ENCODE measurements at regions not wholly inside any gene's neighbourhood (a gene's known extent, or its start where the extent isn't known, plus 50 kb on each side); places are given as distances from the start of the nearest gene placed in this dataset.

DNA sequence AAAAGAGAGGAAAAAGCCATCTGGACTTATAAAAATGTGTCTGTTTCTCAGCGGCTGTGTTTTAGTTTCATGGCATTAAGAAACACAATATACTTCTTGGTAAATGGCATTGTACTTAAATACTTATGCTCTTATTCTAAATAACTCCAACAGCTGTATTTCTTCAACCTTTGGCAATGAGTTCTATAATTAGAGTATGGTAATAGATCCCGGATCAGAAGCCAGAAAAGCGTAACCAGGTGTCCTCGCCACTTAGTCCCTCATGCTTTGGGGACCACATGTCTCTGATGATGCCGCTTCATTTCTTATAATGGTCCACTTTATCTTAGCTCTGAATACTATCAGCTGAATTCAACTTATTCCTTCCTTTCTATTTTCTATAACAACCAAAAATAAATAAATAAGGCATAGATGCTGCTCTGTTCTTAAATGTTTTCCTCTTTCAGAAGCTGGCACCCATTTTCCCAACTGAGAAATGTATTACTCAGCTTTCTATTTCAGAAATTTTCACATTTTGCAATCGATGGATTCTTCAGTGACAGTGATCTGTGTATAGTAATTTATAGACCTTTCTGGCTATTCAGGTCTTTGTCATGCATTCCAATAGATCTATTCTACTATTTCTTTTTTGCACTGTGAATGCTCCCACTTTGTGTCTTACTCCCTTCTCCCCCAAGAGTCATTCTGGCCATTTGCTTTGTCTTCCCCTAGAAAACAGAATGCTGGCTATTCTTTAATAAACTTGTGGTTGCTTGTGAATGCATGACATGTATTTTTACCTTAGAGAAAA lies 87.6 kb upstream of the KBTBD8 start:
- no peak for TF ChIP-seq CTCF (conservative IDR thresholded peaks at IDR 0.05; ENCODE audit: low read length)
- TF ChIP-seq EZH2phosphoT487 (IDR thresholded peaks at IDR 0.05; ENCODE audit: borderline replicate concordance, low read depth, low read length), result no peak
